ENCODE measurements at regions not wholly inside any gene's neighbourhood (a gene's known extent, or its start where the extent isn't known, plus 50 kb on each side); places are given as distances from the start of the nearest gene placed in this dataset.

DNA sequence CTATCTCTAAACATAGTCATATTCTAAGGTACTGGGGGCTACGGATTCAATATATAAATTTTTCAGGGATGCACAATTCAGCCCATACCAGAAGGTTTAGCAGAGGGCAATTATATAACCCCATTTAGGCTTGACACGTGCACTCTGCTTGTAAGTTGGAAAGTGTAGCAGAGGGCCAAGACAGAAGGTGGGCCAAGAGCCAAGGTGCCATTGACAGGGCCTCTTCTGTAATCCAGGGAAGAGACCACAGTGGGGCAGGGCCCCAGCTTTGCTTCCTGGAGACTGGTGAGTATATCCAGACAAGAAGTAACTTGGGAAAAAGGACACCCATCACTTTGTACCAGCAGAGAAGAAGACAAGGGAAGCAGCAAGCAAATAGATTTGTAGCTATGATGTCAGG, 672.4 kb upstream of the MARCKS start:
- Mint-ChIP-seq H3K4me1 (peaks cover 7% of the 10 kb centered on the region), H3K27ac (no peak overlapping the region), H3K36me3 (ENCODE audit: low read depth) (no peaks in the 10 kb centered on the region), H3K4me3 (no peak overlapping the region), H3K9me3 (no peaks in the 10 kb centered on the region), H3K27me3 (ENCODE audit: low read depth, poor library complexity) (no peaks in the 10 kb centered on the region)
- no peak for DNase-seq
- TF ChIP-seq, protein P1, sequence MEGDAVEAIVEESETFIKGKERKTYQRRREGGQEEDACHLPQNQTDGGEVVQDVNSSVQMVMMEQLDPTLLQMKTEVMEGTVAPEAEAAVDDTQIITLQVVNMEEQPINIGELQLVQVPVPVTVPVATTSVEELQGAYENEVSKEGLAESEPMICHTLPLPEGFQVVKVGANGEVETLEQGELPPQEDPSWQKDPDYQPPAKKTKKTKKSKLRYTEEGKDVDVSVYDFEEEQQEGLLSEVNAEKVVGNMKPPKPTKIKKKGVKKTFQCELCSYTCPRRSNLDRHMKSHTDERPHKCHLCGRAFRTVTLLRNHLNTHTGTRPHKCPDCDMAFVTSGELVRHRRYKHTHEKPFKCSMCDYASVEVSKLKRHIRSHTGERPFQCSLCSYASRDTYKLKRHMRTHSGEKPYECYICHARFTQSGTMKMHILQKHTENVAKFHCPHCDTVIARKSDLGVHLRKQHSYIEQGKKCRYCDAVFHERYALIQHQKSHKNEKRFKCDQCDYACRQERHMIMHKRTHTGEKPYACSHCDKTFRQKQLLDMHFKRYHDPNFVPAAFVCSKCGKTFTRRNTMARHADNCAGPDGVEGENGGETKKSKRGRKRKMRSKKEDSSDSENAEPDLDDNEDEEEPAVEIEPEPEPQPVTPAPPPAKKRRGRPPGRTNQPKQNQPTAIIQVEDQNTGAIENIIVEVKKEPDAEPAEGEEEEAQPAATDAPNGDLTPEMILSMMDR (IDR thresholded peaks at IDR 0.05): no peak

DNA sequence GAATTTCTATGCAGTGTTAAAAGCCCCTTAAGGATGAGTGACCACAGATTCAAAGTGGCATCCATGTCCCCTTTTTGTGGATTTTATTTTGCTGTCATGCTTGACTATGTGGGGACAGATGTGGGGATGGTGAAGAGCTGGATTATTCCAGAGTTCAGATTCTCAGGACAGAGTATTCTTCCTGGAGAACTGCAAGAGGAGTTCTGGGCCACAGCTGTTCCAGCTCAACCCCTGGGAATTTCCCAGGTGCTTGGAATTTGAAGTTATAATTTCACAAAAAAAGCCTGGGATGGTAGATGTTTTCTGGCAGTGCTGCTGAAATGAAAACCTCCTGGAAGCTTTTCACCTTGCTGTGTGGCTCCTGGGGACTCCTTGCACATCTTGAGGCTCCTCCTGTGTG, 671.8 kb upstream of the MARCKS start:
- Mint-ChIP-seq H3K36me3 (ENCODE audit: low read depth) (no peaks in the 10 kb centered on the region), H3K27ac (no peak overlapping the region), H3K4me3 (no peak overlapping the region), H3K4me1 (peaks cover 7% of the 10 kb centered on the region), H3K27me3 (ENCODE audit: low read depth, poor library complexity) (no peaks in the 10 kb centered on the region), H3K9me3 (no peaks in the 10 kb centered on the region)
- DNase-seq: no peak
- TF ChIP-seq, protein P1 (IDR thresholded peaks at IDR 0.05): no peak

DNA sequence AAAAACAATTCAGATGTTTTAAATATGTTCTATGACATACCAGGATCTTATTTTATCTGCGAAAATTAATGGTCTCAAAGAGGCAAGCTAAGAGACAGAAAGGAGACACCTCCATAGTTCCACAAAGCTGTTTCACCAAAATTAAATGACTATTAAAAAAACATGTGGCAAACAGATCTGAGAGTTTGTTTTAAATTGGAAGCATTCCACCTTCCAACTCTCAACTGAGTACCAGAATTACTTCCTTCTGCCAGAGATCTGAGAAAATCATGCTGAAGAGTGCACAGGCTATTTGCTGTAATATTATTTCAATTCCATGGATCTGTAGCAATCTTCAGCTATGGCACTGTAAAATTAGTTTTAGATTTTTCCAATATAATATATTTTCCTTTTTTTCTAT, 669.5 kb upstream of the MARCKS start:
- Mint-ChIP-seq H3K27me3 (ENCODE audit: low read depth, poor library complexity) (no peaks in the 10 kb centered on the region), H3K36me3 (ENCODE audit: low read depth) (peaks cover under 1% of the 10 kb centered on the region), H3K27ac (no peak overlapping the region), H3K4me3 (no peak overlapping the region), H3K4me1 (peaks cover 7% of the 10 kb centered on the region), H3K9me3 (peaks cover 4% of the 10 kb centered on the region)
- TF ChIP-seq, protein P1 (IDR thresholded peaks at IDR 0.05): no peak
- no peak for DNase-seq

DNA sequence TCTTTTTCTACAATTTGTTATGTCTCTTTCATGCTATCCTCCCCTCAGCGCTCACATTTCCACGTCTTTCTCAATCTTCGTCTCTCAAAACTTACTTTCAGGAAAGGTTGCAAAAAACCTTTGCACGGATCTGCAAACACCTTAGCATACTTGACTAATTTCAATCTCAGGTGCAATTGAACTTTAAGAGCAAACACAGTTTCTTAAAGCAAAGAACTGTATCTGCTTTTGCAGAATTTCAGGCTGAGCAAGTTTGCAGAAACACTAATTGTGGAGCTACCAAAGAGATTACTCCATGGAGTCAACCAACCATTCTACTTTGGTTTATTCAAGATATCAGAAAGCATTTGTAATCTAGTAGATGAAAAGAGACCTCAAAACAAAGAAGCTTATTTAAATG, 668.2 kb upstream of the MARCKS start:
- no peak overlapping the region for H3K4me3 Mint-ChIP-seq
- H3K27me3 Mint-ChIP-seq (ENCODE audit: low read depth, poor library complexity): no peaks in the 10 kb centered on the region
- peaks cover 9% of the 10 kb centered on the region for H3K36me3 Mint-ChIP-seq (ENCODE audit: low read depth)
- DNase-seq: no peak
- H3K27ac Mint-ChIP-seq: no peak overlapping the region
- H3K4me1 Mint-ChIP-seq: peaks cover 7% of the 10 kb centered on the region
- TF ChIP-seq, protein P1 (IDR thresholded peaks at IDR 0.05): no peak
- peaks cover 13% of the 10 kb centered on the region for H3K9me3 Mint-ChIP-seq

DNA sequence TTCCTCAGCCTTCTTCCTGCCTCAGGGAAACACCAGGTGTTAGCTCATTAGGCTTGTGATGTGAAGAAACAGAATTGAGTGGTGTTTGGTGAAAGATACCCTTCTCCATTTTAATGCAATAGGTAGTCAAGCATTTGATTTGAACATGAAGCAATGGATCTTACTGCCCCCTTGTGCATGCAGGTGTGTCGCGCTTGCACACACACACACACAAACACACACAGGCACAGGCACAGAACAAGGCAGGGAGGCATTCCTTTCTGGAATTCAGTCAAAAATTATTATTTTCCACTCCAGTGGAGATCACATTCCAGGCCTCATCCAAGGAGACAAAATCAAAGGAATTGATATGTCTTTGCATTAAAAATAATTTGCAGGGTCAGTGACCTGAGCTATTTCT, 667.0 kb upstream of the MARCKS start:
- Mint-ChIP-seq H3K9me3 (peaks cover 13% of the 10 kb centered on the region), H3K4me1 (peaks cover 7% of the 10 kb centered on the region), H3K36me3 (ENCODE audit: low read depth) (peaks cover 9% of the 10 kb centered on the region), H3K27ac (no peak overlapping the region), H3K27me3 (ENCODE audit: low read depth, poor library complexity) (no peaks in the 10 kb centered on the region), H3K4me3 (no peak overlapping the region)
- no peak for DNase-seq
- TF ChIP-seq, protein P1 (IDR thresholded peaks at IDR 0.05): no peak

DNA sequence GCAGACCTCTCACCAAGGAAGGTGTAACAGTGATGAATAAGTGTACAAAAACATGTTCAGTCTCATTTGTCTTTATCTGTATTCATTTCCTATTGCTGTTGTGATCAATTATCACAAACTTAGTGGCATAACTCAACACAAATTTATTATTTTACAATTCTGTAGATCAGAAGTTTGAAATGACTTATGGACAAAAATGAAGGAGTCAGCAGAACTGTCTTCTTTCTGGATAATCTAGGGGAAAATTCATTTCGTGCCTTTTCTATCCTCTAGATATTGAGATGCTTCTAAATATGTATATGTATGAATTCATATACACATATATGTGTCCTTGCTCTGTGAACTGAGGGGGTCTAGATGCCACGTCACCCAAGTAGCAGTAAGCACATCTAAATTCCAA, 663.1 kb upstream of the MARCKS start:
- Mint-ChIP-seq H3K36me3 (ENCODE audit: low read depth) (peaks cover 9% of the 10 kb centered on the region), H3K27me3 (ENCODE audit: low read depth, poor library complexity) (no peaks in the 10 kb centered on the region), H3K4me1 (no peaks in the 10 kb centered on the region), H3K9me3 (peaks cover 13% of the 10 kb centered on the region), H3K4me3 (no peak overlapping the region), H3K27ac (no peak overlapping the region)
- no peak for DNase-seq
- TF ChIP-seq, protein P1 (IDR thresholded peaks at IDR 0.05): no peak

Data from nephron progenitor cell (in vitro differentiated cells).